ENCODE measurements at regions not wholly inside any gene's neighbourhood (a gene's known extent, or its start where the extent isn't known, plus 50 kb on each side); places are given as distances from the start of the nearest gene placed in this dataset.

DNA sequence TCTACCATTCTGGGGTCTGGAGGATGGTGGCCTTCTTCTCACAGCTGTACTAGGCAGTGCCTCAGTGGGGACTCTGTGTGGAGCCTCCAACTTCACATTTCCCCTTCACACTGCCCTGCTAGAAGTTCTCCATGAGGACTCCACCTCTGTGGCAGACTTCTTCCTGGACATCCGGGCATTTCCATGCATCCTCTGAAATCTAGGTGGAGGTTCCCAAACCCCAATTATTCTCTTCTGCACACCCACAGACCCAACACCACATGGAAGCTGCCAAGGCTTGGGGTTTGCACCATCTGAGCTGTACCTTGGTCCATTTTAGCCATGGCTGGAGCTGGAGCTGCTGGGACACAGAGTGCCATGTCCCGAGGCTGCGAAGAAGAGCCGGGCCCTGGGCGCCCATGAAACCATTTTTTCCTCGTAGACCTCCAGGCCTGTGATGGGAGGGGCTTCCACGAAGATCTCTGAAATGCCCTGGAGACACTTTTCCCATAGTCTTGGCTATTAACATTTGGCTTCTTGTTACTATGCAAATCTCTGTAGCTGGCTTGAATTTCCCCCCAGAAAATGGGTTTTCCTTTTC is 170.5 kb downstream of the FOXD2 start:
- DNase-seq = no peak

GRCh38 chr1:47611992-47612391 is 174.1 kb downstream of the FOXD2 start:
- no peak for DNase-seq

GRCh38 chr1:47612819-47613218 is 175.0 kb downstream of the FOXD2 start:
- no peak for DNase-seq

- DNase-seq = no peak
These were observed 178.2 kb downstream of the FOXD2 start for GRCh38 chr1:47616036-47616435.

- DNase-seq = no peak
These were observed 179.1 kb downstream of the FOXD2 start for GRCh38 chr1:47616906-47617305.

- DNase-seq = no peak
These were observed 179.8 kb downstream of the FOXD2 start for GRCh38 chr1:47617381-47618221.

DNA sequence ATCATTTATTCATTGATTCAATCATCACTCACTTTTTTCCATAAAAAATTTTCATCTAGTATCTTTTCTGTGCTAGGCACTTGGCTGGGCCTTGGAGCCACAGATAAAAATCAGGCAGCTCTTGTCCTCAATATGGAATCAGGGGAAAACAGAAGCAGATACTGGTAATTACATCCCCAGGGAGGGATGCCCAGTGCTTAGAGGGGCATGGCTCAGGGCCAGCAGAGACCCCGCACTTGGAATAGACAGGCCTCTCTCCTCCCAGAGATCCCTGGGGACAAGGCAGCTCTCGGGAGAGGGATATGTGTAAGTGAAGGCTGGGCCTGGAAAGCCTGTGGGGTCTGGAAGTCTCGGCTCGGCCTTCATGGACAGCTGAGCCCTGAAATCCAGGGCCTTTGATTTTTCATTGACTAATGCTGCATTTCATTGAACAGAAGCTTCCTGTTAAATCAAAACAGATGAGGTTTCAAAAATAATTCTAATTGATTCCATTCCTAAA is 180.4 kb downstream of the FOXD2 start:
- DNase-seq = no peak

DNA sequence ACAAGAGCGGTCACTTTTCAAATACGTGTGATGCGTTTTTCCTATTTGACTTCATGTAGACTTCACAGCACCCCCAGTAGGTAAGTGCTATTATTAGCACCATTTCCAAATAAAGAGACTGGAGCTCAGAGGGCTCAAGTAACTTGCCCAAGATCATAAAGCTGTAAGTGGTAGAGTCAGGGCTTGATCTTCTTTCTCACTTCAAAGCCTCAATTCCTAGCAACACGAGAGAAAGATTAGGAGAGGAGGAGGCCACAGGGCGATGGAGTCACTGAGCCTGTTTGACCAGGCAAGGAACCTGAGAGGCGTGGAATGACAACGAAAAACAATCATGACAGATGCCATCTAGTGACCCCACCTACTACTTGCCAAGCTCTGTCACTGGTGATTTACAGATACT is 181.0 kb downstream of the FOXD2 start:
- DNase-seq = no peak

GRCh38 chr1:47621483-47621882 is 183.6 kb downstream of the FOXD2 start:
- no peak for DNase-seq

DNA sequence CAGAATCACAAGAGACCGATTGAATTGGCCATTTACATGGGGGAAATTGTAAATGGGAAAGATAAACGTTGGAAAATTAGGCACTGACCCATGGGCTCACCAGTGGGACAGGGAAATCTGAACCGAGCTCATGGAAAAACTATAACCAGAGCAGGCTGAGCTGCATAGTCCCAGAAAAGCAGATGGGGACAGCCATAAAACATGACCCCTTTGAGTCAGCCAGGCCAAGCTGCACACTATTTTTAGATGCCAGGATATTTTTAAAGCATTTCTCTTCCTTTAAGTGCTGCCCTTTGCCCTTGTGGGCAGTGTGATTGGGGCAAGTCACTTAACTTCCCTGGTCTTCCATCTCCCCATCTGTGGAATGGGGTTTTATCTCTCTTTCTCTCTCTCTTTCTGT is 184.1 kb downstream of the FOXD2 start:
- no peak for DNase-seq

- no peak for DNase-seq
These were observed 185.1 kb downstream of the FOXD2 start for GRCh38 chr1:47622776-47623556.

DNA sequence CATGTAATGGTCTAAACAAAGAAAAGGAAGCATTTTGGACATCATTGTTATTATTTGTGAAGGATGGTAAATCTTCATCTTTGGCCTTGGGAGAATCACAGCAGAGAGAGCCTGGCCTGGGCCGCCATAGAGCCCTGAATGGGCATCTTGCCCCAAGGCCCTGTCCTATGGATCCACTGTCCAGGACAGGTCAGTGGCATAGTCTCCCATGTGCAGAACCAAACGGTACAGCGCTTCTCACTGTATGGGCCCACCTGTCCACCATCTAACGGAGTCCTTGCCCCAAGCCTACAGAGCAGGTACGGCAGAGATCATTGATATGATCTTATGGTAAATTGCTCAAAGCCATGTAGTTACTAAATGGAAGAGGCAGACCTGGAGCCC is 185.7 kb downstream of the FOXD2 start:
- DNase-seq = no peak

DNA sequence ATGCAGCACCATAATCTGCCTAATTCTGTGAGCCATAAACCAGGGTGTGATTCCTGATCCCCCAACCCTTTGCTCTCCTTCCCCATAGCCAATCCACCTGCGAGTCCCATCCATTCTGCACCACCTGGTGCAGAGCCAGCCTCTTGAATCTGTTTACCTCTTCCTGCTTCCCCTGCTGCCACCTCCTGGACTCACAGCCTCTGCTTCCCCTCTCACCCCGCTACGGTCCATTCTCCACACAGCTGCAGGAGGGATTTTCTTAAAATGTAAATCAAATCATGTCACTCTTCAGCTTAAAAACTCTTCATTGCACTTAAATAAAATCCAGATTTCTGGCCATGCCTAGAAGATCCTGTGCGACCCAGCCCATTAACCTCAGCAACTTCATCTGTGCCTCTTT is 186.7 kb downstream of the FOXD2 start:
- DNase-seq = no peak

DNA sequence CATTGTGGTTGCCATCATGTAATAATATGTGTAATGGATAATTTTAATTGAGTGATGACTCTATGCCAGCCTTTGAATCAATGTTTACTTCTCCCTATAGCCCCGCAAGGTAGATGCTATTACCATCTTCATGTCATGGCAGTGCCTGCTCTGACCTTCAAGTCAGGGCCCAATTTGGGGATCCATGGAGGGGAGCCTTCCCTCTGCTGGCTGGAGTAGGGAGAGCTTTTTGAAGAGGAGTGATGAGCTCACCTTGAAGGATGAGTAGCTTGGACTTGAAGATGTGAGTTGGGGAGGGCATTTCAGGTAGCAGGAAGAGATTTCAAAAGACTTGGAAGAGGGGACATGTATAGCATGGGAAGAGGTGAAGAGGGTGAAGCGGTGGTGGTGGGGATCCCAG is 189.2 kb downstream of the FOXD2 start:
- no peak for DNase-seq

GRCh38 chr1:47627471-47628370 is 189.9 kb downstream of the FOXD2 start:
- DNase-seq = no peak

GRCh38 chr1:47629201-47629600 is 191.4 kb downstream of the FOXD2 start:
- no peak for DNase-seq

DNA sequence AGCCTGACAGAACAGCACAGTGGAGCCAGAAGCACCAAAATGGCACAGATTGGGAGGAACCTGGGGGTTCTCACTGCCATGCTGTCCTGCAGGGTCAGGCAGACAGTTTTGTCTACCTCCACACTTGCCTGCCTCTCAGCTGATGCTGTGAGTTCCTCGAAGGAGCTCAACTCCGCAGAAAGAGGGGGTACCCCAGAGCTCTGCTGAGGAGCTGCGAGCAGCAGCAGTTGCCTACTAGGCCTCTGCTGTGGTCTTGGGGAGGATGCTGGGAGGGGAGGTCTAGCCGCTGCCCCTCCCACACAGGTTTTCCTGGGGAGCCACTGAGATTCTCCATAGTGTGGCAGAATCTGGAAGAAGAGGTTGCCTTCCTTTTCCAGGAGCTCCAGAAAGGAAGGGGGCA is 192.5 kb downstream of the FOXD2 start:
- DNase-seq = no peak

DNA sequence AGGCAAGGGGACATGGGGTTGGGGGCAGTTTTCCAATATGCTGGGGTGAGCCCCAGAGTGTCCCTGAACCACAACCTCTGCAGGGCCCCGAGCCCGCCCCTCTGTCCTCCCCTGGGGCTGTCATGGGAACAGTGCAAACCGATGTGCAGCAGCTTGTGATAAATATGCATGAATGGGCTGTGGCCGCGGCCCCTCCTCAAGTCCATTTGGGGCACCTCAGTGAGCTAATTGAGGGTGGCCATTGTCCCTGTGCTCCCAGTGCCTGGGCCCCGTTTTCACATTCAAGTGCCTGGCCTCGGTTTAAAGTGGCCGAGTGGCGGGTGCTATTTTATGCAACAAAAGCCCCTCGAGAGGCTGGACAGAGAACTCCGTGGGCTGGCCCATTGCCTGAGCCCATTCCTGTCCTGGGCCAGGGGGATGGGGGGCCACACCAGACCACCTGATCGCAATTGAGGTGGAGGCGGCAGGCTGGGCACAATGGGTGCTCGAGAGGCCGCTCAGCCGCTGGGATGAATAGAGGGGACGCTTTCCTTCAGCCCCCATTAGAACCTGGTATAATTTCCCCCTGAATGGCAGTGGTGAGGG is 193.7 kb downstream of the FOXD2 start:
- no peak for DNase-seq

- DNase-seq = no peak
These were observed 197.3 kb downstream of the FOXD2 start for GRCh38 chr1:47635111-47635510.

DNA sequence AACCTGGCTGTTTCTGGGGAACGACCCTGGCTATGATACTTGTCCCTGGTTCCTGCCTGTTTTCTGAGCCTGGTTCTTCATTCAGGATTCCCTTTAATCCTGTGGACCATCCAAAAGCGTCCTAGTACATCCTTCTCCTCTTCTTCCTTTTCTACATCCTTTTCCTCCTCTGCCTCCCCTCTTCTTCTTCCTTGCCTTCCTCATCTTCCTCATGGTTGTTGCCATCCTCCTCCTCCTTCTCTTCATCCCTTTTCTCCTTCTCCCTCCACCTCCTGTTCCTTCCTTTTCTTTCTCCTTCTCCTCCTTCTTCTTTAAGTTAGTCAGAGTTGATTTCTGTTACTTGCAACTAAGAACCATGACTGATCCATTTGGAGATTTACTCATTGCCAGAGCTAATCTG is 197.8 kb downstream of the FOXD2 start:
- DNase-seq = no peak

DNA sequence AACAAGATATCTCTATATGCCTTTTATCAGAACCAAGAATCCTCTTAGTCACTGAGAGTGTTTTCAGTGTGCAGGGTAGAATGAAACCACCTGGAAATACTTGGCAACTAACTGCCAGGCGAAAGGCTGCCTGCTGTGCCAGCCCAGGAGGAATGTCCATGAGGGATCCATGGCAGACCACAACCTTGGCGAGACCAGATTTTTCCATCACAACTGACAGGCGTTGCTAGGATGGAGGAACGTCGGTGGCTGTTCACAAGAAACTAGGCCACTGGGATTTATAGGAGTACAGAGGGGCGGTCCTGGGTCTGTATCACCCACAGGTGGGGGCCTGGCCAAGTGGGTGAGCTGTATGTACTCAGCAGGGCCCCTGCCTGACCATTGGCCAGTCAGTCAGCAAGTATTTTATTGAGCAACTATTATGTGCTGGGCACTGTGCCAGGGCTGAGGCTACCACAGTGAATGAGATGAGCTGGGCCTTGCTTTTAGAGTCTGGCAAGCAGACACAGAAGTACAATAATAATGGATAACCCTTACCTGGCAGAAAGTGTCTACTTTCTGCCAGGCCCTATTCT is 199.4 kb downstream of the FOXD2 start:
- DNase-seq = no peak

- DNase-seq = no peak
These were observed 200.4 kb downstream of the FOXD2 start for GRCh38 chr1:47638240-47638639.
